HCT116 (cell line): ENCODE measurements at regions not wholly inside any gene's neighbourhood (a gene's known extent, or its start where the extent isn't known, plus 50 kb on each side); places are given as distances from the start of the nearest gene placed in this dataset.

Experiments used
- ATAC-seq: fragments of 200-7000 bp; cut with Tn5 transposase; 2 replicates; pipeline ENCODE4 v1.9.1; 2020; ENCODE audit warnings: mild to moderate bottlenecking, moderate library complexity
- BruUV-seq: library from RNA; stranded (reverse); fragments of 400-500 nt; replicated peaks from 2 replicates; lab custom pipeline; 2021; lab: Mats Ljungman, UMichigan
- CTCF ChIA-PET: fragments of 300-600 bp; sonication (Branson Sonifier 250); formaldehyde crosslinking; loops from one replicate; lab custom pipeline; 2021; ENCODE audit warnings: antibody characterized with exemption; lab: Charles Lee
- POLR2A ChIA-PET: fragments of 300-600, 350-600 bp; sonication (Branson Sonifier 250); formaldehyde crosslinking; loops from one replicate; lab custom pipeline; 2021; ENCODE audit warnings: antibody characterized with exemption; lab: Charles Lee
- RAD21 ChIA-PET, 2 experiments: fragments of 300-600 bp; sonication (Branson Sonifier 250); formaldehyde crosslinking; loops; one replicate each; lab custom pipeline; 2023; ENCODE audit warnings: low total read pairs in 2 of 2; ENCODE audit not compliant: uncharacterized antibody in 2 of 2, unreplicated experiment in 2 of 2, low non-redundant PET in 1 of 2; lab: Charles Lee
- DNase-seq: peaks from one replicate; pipeline ENCODE4 v3.0.0-alpha.2; 2010; ENCODE audit warnings: low read depth, low spot score
- H2AFZ ChIP-seq: fragments of 200-600 bp; shearing (Covaris generic), sonication (generic); 2 replicates; pipeline ENCODE4 v1.6.1; 2017; ENCODE audit warnings: low read depth, mixed run types, mixed read lengths, antibody characterized with exemption, low read length; ENCODE audit not compliant: poor library complexity, severe bottlenecking
- H3K27ac ChIP-seq: 2 replicates; pipeline ENCODE4 v1.5.1; 2012; ENCODE audit warnings: low read depth, low read length
- H3K27me3 ChIP-seq: fragments of 200-600 bp; sonication (generic); 2 replicates; pipeline ENCODE4 v1.6.1; 2016; ENCODE audit warnings: mixed run types, low read length, mixed read lengths; ENCODE audit not compliant: insufficient read depth
- H3K36me3 ChIP-seq, 2 experiments: fragments of 200-500 bp in 1 of 2; fragments of 200-600 bp in 1 of 2; sonication (Bioruptor generic) in 1 of 2; sonication (generic) in 1 of 2; 2 replicates each; pipeline versions ENCODE4 v1.5.1 to v1.6.1; 2014 to 2016; ENCODE audit warnings: low read length in 2 of 2, inconsistent platforms in 1 of 2, mixed read lengths in 1 of 2, mixed run types in 1 of 2; ENCODE audit not compliant: insufficient read depth in 2 of 2, control insufficient read depth in 1 of 2
- H3K4me1 ChIP-seq, 2 experiments: fragments of 200-600 bp in 1 of 2; sonication (generic) in 1 of 2; 2 replicates each; pipeline versions ENCODE4 v1.5.1 to v1.6.1; 2012 to 2017; ENCODE audit warnings: low read length in 2 of 2, inconsistent platforms in 1 of 2, mild to moderate bottlenecking in 1 of 2, mixed read lengths in 1 of 2, mixed run types in 1 of 2, moderate library complexity in 1 of 2; ENCODE audit not compliant: insufficient read depth in 2 of 2, control insufficient read depth in 1 of 2
- H3K4me2 ChIP-seq: fragments of 200-600 bp; sonication (generic); 2 replicates; pipeline ENCODE4 v1.6.1; 2017; ENCODE audit warnings: mixed run types, low read length, mixed read lengths
- H3K4me3 ChIP-seq, 2 experiments: fragments of 200-600 bp in 1 of 2; sonication (generic) in 1 of 2; replicated peaks in 1 of 2; 2 replicates each; pipeline ENCODE4 v1.5.1; 2011 to 2016; ENCODE audit warnings: low read length in 2 of 2, control low read depth in 1 of 2, low read depth in 1 of 2, mild to moderate bottlenecking in 1 of 2, mixed read lengths in 1 of 2, mixed run types in 1 of 2
- H3K79me2 ChIP-seq: fragments of 200-600 bp; sonication (generic); 2 replicates; pipeline ENCODE4 v1.6.1; 2017; ENCODE audit warnings: mild to moderate bottlenecking, mixed run types, low read length, moderate library complexity, mixed read lengths; ENCODE audit not compliant: insufficient read depth
- H3K9ac ChIP-seq: fragments of 200-600 bp; sonication (generic); 2 replicates; pipeline ENCODE4 v1.6.1; 2016; ENCODE audit warnings: low read length, mixed read lengths
- H3K9me2 ChIP-seq: fragments of 200-600 bp; sonication (generic), shearing (Covaris generic); 2 replicates; pipeline ENCODE4 v1.6.1; 2017; ENCODE audit warnings: mixed run types, mild to moderate bottlenecking, moderate library complexity; ENCODE audit not compliant: insufficient read depth
- H3K9me3 ChIP-seq, 2 experiments: fragments of 200-500 bp in 1 of 2; fragments of 200-600 bp in 1 of 2; sonication (Bioruptor generic) in 1 of 2; sonication (generic) in 1 of 2; 2 replicates each; pipeline ENCODE4 v1.6.1; 2014 to 2017; ENCODE audit warnings: low read length in 2 of 2, mixed read lengths in 2 of 2, inconsistent platforms in 1 of 2, low read depth in 1 of 2, mild to moderate bottlenecking in 1 of 2, mixed run types in 1 of 2, moderate library complexity in 1 of 2; ENCODE audit not compliant: control insufficient read depth in 1 of 2, insufficient read depth in 1 of 2
- H4K20me1 ChIP-seq: fragments of 200-600 bp; sonication (generic), shearing (Covaris generic); 2 replicates; pipeline ENCODE4 v1.6.1; 2017; ENCODE audit warnings: mixed run types, mild to moderate bottlenecking, moderate library complexity; ENCODE audit not compliant: insufficient read depth
- ATF3 ChIP-seq: IDR thresholded peaks from 2 replicates; pipeline ENCODE4 v1.6.1; 2012
- CBX3 ChIP-seq: IDR thresholded peaks from 2 replicates; pipeline ENCODE4 v1.6.1; 2012; ENCODE audit warnings: low read depth
- CEBPB ChIP-seq: IDR thresholded peaks from 2 replicates; pipeline ENCODE4 v1.6.1; 2012; ENCODE audit warnings: low read depth
- CTCF ChIP-seq, 3 experiments: fragments of 200-600 bp in 1 of 3; sonication (generic) in 1 of 3; IDR thresholded peaks in 2 of 3; conservative IDR thresholded peaks in 1 of 3; 2 replicates each; pipeline ENCODE4 v1.5.1; 2012 to 2017; ENCODE audit warnings: low read depth in 2 of 3, low read length in 2 of 3, antibody characterized with exemption in 1 of 3, borderline replicate concordance in 1 of 3, control low read depth in 1 of 3, mild to moderate bottlenecking in 1 of 3, mixed read lengths in 1 of 3, mixed run types in 1 of 3, moderate library complexity in 1 of 3; ENCODE audit not compliant: insufficient read depth in 1 of 3
- EGR1 ChIP-seq: IDR thresholded peaks from 2 replicates; pipeline ENCODE4 v1.6.1; 2012; ENCODE audit warnings: low read depth
- EZH2 ChIP-seq: fragments of 200-600 bp; sonication (generic); IDR thresholded peaks from 2 replicates; pipeline ENCODE4 v1.6.1; 2017; ENCODE audit warnings: antibody characterized with exemption, mixed run types
- EZH2phosphoT487 ChIP-seq: fragments of 200-600 bp; IDR thresholded peaks from 2 replicates; pipeline ENCODE4 v1.6.1; 2018; ENCODE audit warnings: antibody characterized with exemption, borderline replicate concordance
- JUND ChIP-seq: IDR thresholded peaks from 2 replicates; pipeline ENCODE4 v1.6.1; 2012
- POLR2AphosphoS5 ChIP-seq: IDR thresholded peaks from 2 replicates; pipeline ENCODE4 v1.6.1; 2011; ENCODE audit warnings: mild to moderate bottlenecking, low read depth, low read length, moderate library complexity
- RAD21 ChIP-seq: IDR thresholded peaks from 2 replicates; pipeline ENCODE4 v1.6.1; 2012; ENCODE audit warnings: low read depth, mild to moderate bottlenecking
- SIN3A ChIP-seq: IDR thresholded peaks from 2 replicates; pipeline ENCODE4 v1.6.1; 2012; ENCODE audit warnings: low read depth
- SP1 ChIP-seq: IDR thresholded peaks from 2 replicates; pipeline ENCODE4 v1.6.1; 2012; ENCODE audit warnings: low read depth
- SRF ChIP-seq: IDR thresholded peaks from 2 replicates; pipeline ENCODE4 v1.6.1; 2012; ENCODE audit warnings: low read depth
- YY1 ChIP-seq: IDR thresholded peaks from 2 replicates; pipeline ENCODE4 v1.6.1; 2011; ENCODE audit warnings: low read length, low read depth, moderate library complexity, mild to moderate bottlenecking; ENCODE audit not compliant: insufficient replicate concordance; ENCODE audit errors: extremely low read depth
- ZFX ChIP-seq: fragments of 450-650 bp; IDR thresholded peaks from 2 replicates; pipeline ENCODE4 v1.6.1; 2017
- ZNF274 ChIP-seq: fragments of 200-500 bp; sonication (Bioruptor generic); IDR thresholded peaks from 2 replicates; pipeline ENCODE4 v1.6.1; 2014; ENCODE audit warnings: mild to moderate bottlenecking, low read depth, low read length, inconsistent platforms
- intact Hi-C: fragments of 100-400 bp; cut with micrococcal nuclease; formaldehyde crosslinking; loops from 2 replicates; pipeline ENCODE4 v1.10.0; 2022

- Histone ChIP-seq H3K9ac (no peak overlapping the region), H2AFZ (no peak overlapping the region), H3K36me3 (no peaks in the 10 kb centered on the region), H3K9me3 (no peaks in the 10 kb centered on the region), H3K9me2 (no peaks in the 10 kb centered on the region), H4K20me1 (no peaks in the 10 kb centered on the region), H3K4me2 (no peak overlapping the region), H3K4me1 (no peaks in the 10 kb centered on the region), H3K4me3 (no peak overlapping the region), H3K27ac (no peak overlapping the region), H3K27me3 (no peaks in the 10 kb centered on the region), H3K79me2 (no peaks in the 10 kb centered on the region)
- no TSS peak for BruUV-seq
- RAD21 ChIA-PET = no interaction called here
- TF ChIP-seq ZNF274 (no peak), SIN3A (no peak), RAD21 (no peak), JUND (no peak), SP1 (no peak), ATF3 (no peak), SRF (no peak), CEBPB (no peak), EZH2 (no peak), EGR1 (no peak)
- CTCF ChIA-PET = no interaction called here
- ATAC-seq = no peak
- POLR2A ChIA-PET = no interaction called here
- intact Hi-C loops = no loop called here
- DNase-seq = no peak
These were observed 78.1 kb upstream of the CSF3R start for GRCh38 chr1:36560621-36561360.

- intact Hi-C loops = no loop called here
- Histone ChIP-seq H2AFZ (no peak overlapping the region), H3K4me3 (no peak overlapping the region), H3K27me3 (peaks cover 3% of the 10 kb centered on the region; the same call in 1 of the 2 replicates), H3K79me2 (no peaks in the 10 kb centered on the region), H4K20me1 (no peaks in the 10 kb centered on the region), H3K9me2 (no peaks in the 10 kb centered on the region), H3K9ac (no peak overlapping the region), H3K4me2 (no peak overlapping the region), H3K4me1 (no peaks in the 10 kb centered on the region), H3K36me3 (no peaks in the 10 kb centered on the region), H3K27ac (no peak overlapping the region), H3K9me3 (no peaks in the 10 kb centered on the region)
- CTCF ChIA-PET = no interaction called here
- TF ChIP-seq ZFX = no peak
- TF ChIP-seq EGR1 = no peak
- TF ChIP-seq POLR2AphosphoS5 = no peak
- no peak for TF ChIP-seq CBX3
- TF ChIP-seq EZH2 = no peak
- TF ChIP-seq EZH2phosphoT487 = no peak
- TF ChIP-seq CEBPB = no peak
- no peak for TF ChIP-seq CTCF (IDR thresholded peaks at IDR 0.05 in 2 of 3, conservative IDR thresholded peaks at IDR 0.05 in 1 of 3; ENCODE audit: borderline replicate concordance in 1 of 3, insufficient read depth in 1 of 3, low read depth in 2 of 3, low read length in 2 of 3)
- TF ChIP-seq YY1 = no peak
- RAD21 ChIA-PET = no interaction called here
- POLR2A ChIA-PET = no interaction called here
- BruUV-seq = no TSS peak
- ATAC-seq (no peak), DNase-seq (no peak)
These were observed 77.5 kb upstream of the CSF3R start for GRCh38 chr1:36560177-36560576.
